ENCODE measurements at regions not wholly inside any gene's neighbourhood (a gene's known extent, or its start where the extent isn't known, plus 50 kb on each side); places are given as distances from the start of the nearest gene placed in this dataset.

GRCh38 chr20:11311659-11312224 is 606.0 kb upstream of the BTBD3 start:
- ATAC-seq = no peak
- intact Hi-C loops (cut with DNase I) = no loop called here
- no peak for DNase-seq

- ATAC-seq (no peak), DNase-seq (no peak)
- intact Hi-C loops (cut with DNase I) = no loop called here
Measured at GRCh38 chr20:11315525-11315924, 602.2 kb upstream of the BTBD3 start.

GRCh38 chr20:11316244-11316643 is 601.4 kb upstream of the BTBD3 start:
- no peak for ATAC-seq
- DNase-seq = no peak
- intact Hi-C loops (cut with DNase I) = no loop called here

GRCh38 chr20:11320033-11320432 is 597.7 kb upstream of the BTBD3 start:
- ATAC-seq (no peak), DNase-seq (no peak)
- intact Hi-C loops (cut with DNase I) = no loop called here

GRCh38 chr20:11323816-11324215 is 593.9 kb upstream of the BTBD3 start:
- ATAC-seq = no peak

GRCh38 chr20:11324990-11325389 is 592.7 kb upstream of the BTBD3 start:
- DNase-seq (no peak), ATAC-seq (no peak)
- intact Hi-C loops (cut with DNase I) = no loop called here

More at GRCh38 chr20:11323816-11324215, 593.9 kb upstream of the BTBD3 start:
- no peak for DNase-seq
- intact Hi-C loops (cut with DNase I) = no loop called here

- ATAC-seq = no peak
- intact Hi-C loops (cut with DNase I) = no loop called here
- DNase-seq = no peak
Measured at GRCh38 chr20:11328839-11329238, 588.9 kb upstream of the BTBD3 start.

- intact Hi-C loops (cut with DNase I) = no loop called here
- DNase-seq = no peak
- no peak for ATAC-seq
Measured at GRCh38 chr20:11329271-11329670, 588.4 kb upstream of the BTBD3 start.

- intact Hi-C loops (cut with DNase I) = no loop called here
- no peak for DNase-seq
- peak in 1 of 2 donors; percentile 39 for ATAC-seq
Measured at GRCh38 chr20:11331096-11331495, 586.6 kb upstream of the BTBD3 start.

- no peak for ATAC-seq
- intact Hi-C loops (cut with DNase I) = no loop called here
- DNase-seq = no peak
Measured at GRCh38 chr20:11332381-11332780, 585.3 kb upstream of the BTBD3 start.

- no peak for DNase-seq
- intact Hi-C loops (cut with DNase I) = no loop called here
- ATAC-seq = no peak
Measured at GRCh38 chr20:11333634-11334033, 584.1 kb upstream of the BTBD3 start.

GRCh38 chr20:11337361-11338130 is 580.1 kb upstream of the BTBD3 start:
- ATAC-seq = no peak
- intact Hi-C loops (cut with DNase I) = no loop called here
- no peak for DNase-seq

- intact Hi-C loops (cut with DNase I) = no loop called here
- no peak for ATAC-seq
Measured at GRCh38 chr20:11338496-11339306, 579.0 kb upstream of the BTBD3 start.

GRCh38 chr20:11344939-11345338 is 572.8 kb upstream of the BTBD3 start:
- ATAC-seq (no peak), DNase-seq (no peak)
- intact Hi-C loops (cut with DNase I) = no loop called here

More at GRCh38 chr20:11338496-11339306, 579.0 kb upstream of the BTBD3 start:
- DNase-seq = no peak

GRCh38 chr20:11347738-11348137 is 570.0 kb upstream of the BTBD3 start:
- DNase-seq (no peak), ATAC-seq (no peak)
- intact Hi-C loops (cut with DNase I) = no loop called here

- DNase-seq (no peak), ATAC-seq (peak; percentile 73 to 83)
- intact Hi-C loops (cut with DNase I) = no loop called here
Measured at GRCh38 chr20:11350126-11351005, 567.3 kb upstream of the BTBD3 start.

- DNase-seq (no peak), ATAC-seq (no peak)
- intact Hi-C loops (cut with DNase I) = no loop called here
Measured at GRCh38 chr20:11352041-11352440, 565.7 kb upstream of the BTBD3 start.

GRCh38 chr20:11354846-11355245 is 562.8 kb upstream of the BTBD3 start:
- DNase-seq (no peak), ATAC-seq (no peak)
- intact Hi-C loops (cut with DNase I) = no loop called here

- intact Hi-C loops (cut with DNase I) = no loop called here
- ATAC-seq = no peak
Measured at GRCh38 chr20:11355345-11355744, 562.3 kb upstream of the BTBD3 start.

More at GRCh38 chr20:11355345-11355744, 562.3 kb upstream of the BTBD3 start:
- DNase-seq = no peak

Data from left cardiac atrium (tissue), 4 donors.